Osteoblast (primary cell): ENCODE measurements at regions not wholly inside any gene's neighbourhood (a gene's known extent, or its start where the extent isn't known, plus 50 kb on each side); places are given as distances from the start of the nearest gene placed in this dataset.

ENCODE experiments used
- DNase-seq: peaks from one replicate; pipeline ENCODE4 v3.0.0; 2011; ENCODE audit warnings: low spot score, mixed read lengths; ENCODE audit not compliant: insufficient read length; ENCODE audit errors: missing footprints
- H2AFZ ChIP-seq: 2 replicates; pipeline ENCODE4 v1.6.0; 2011; ENCODE audit warnings: mild to moderate bottlenecking, low read length
- H3K27ac ChIP-seq: 2 replicates; pipeline ENCODE4 v1.5.1; 2011; ENCODE audit warnings: mild to moderate bottlenecking, low read depth, low read length, moderate library complexity
- H3K27me3 ChIP-seq: 2 replicates; pipeline ENCODE4 v1.6.0; 2012; ENCODE audit warnings: mild to moderate bottlenecking, control low read depth, inconsistent platforms, low read length, moderate library complexity; ENCODE audit not compliant: insufficient read depth
- H3K36me3 ChIP-seq: 2 replicates; pipeline ENCODE4 v1.5.1; 2011; ENCODE audit warnings: mild to moderate bottlenecking, low read length, control low read depth, moderate library complexity; ENCODE audit not compliant: insufficient read depth
- H3K4me1 ChIP-seq: 2 replicates; pipeline ENCODE4 v1.5.1; 2011; ENCODE audit warnings: mild to moderate bottlenecking, low read length, control low read depth, moderate library complexity; ENCODE audit not compliant: insufficient read depth
- H3K4me2 ChIP-seq: 2 replicates; pipeline ENCODE4 v1.6.0; 2011; ENCODE audit warnings: mild to moderate bottlenecking, low read length; ENCODE audit not compliant: insufficient read depth
- H3K4me3 ChIP-seq: fragments of 200-600 bp; sonication (generic); 3 replicates; pipeline ENCODE4 v1.5.1; 2012; ENCODE audit warnings: mild to moderate bottlenecking, low read length, inconsistent platforms; ENCODE audit not compliant: insufficient read depth
- H3K79me2 ChIP-seq: 2 replicates; pipeline ENCODE4 v1.6.0; 2012; ENCODE audit warnings: mild to moderate bottlenecking, low read length, control low read depth, inconsistent platforms; ENCODE audit not compliant: insufficient read depth
- H3K9me3 ChIP-seq: 2 replicates; pipeline ENCODE4 v1.5.1; 2011; ENCODE audit warnings: low read depth, low read length, control low read depth
- H4K20me1 ChIP-seq: 2 replicates; pipeline ENCODE4 v1.6.0; 2012; ENCODE audit warnings: mild to moderate bottlenecking, low read length, control low read depth; ENCODE audit not compliant: insufficient read depth
- TF ChIP-seq, protein P1 (sequence below): IDR thresholded peaks from 2 replicates; pipeline ENCODE4 v1.5.1; 2011; ENCODE audit warnings: mild to moderate bottlenecking, low read depth, low read length, moderate library complexity; ENCODE audit errors: extremely low read depth

DNA sequence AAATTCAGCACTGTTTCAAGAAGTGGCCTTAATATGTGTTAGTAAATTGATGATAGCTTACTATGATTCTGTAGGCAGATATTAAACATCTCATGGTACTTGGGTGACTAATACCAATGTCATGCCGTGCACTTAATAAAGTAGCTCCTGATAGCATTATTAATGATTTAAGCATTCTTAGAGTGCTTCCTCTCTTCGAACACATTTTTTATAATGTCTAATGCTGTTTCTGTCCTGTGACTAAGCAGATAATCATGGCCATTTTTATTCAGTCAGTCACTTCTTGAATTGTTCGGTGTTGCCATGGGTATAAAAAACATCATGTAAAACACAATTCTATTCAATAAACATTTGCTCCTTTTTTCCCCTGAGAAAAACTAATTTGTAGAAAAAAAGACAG is 804.6 kb upstream of the ADGRL4 start:
- Histone ChIP-seq H3K4me3 (no peak overlapping the region), H3K79me2 (no peaks in the 10 kb centered on the region), H4K20me1 (no peaks in the 10 kb centered on the region), H3K36me3 (no peaks in the 10 kb centered on the region), H2AFZ (no peak overlapping the region), H3K9me3 (no peaks in the 10 kb centered on the region), H3K27me3 (no peaks in the 10 kb centered on the region), H3K4me2 (no peak overlapping the region), H3K4me1 (no peaks in the 10 kb centered on the region), H3K27ac (no peak overlapping the region)
- TF ChIP-seq, protein P1, sequence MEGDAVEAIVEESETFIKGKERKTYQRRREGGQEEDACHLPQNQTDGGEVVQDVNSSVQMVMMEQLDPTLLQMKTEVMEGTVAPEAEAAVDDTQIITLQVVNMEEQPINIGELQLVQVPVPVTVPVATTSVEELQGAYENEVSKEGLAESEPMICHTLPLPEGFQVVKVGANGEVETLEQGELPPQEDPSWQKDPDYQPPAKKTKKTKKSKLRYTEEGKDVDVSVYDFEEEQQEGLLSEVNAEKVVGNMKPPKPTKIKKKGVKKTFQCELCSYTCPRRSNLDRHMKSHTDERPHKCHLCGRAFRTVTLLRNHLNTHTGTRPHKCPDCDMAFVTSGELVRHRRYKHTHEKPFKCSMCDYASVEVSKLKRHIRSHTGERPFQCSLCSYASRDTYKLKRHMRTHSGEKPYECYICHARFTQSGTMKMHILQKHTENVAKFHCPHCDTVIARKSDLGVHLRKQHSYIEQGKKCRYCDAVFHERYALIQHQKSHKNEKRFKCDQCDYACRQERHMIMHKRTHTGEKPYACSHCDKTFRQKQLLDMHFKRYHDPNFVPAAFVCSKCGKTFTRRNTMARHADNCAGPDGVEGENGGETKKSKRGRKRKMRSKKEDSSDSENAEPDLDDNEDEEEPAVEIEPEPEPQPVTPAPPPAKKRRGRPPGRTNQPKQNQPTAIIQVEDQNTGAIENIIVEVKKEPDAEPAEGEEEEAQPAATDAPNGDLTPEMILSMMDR = no peak
- no peak for DNase-seq

DNA sequence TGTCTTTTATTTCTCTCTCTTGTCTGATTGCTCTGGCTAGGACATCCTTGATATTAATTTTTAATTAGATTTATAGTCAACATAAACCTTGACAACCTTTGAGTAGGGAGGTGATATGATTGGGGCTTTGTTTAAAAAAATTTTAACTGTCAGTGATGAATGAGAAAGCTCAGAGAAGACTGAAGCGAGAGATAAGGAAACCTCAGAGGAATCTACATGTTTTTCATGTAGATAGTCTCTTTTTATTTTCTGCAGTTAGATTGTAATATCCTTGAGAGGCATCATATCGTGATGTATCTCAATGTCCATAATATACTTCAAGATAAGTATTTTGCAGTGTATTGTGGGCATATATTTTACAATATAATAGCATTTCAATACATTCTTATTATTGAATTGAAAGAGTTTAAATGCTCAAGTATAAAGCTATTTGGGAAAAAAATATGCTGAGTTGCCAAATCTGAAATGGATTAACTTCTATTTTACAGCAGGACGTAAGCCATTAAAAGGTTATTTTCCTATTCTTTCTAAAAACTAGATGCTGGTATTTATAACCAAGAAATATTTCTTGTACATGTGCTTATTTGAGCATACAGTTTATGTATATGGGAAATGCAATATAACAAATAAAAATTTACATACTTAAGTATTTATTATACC is 802.4 kb upstream of the ADGRL4 start:
- no peak for DNase-seq
- Histone ChIP-seq H3K4me2 (no peak overlapping the region), H3K27ac (no peak overlapping the region), H3K4me3 (no peak overlapping the region), H4K20me1 (no peaks in the 10 kb centered on the region), H3K36me3 (no peaks in the 10 kb centered on the region), H3K9me3 (no peaks in the 10 kb centered on the region), H3K79me2 (no peaks in the 10 kb centered on the region), H3K27me3 (no peaks in the 10 kb centered on the region), H3K4me1 (no peaks in the 10 kb centered on the region), H2AFZ (no peak overlapping the region)
- TF ChIP-seq, protein P1 = no peak

DNA sequence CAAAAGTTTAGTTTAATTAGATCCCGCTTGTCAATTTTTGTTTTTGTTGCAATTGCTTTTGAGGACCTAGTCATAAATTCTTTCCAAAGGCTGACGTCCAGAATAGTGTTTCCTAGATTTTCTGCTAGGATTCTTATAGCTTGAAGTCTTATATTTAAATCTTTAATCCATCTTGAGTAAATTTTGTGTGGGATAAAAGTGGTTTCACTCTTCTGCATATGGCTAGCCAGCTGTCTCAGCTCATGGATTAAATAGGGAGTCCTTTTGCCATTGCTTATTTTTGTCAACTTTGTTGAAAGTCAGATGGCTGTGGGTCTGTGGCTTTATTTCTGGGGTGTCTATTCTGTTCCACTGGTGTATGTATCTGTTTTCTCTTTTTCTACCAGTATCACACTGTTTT is 801.3 kb upstream of the ADGRL4 start:
- Histone ChIP-seq H3K4me3 (no peak overlapping the region), H4K20me1 (no peaks in the 10 kb centered on the region), H3K36me3 (no peaks in the 10 kb centered on the region), H3K27ac (no peak overlapping the region), H2AFZ (no peak overlapping the region), H3K4me2 (no peak overlapping the region), H3K4me1 (no peaks in the 10 kb centered on the region), H3K9me3 (no peaks in the 10 kb centered on the region), H3K79me2 (no peaks in the 10 kb centered on the region), H3K27me3 (no peaks in the 10 kb centered on the region)
- TF ChIP-seq, protein P1 = no peak
- DNase-seq = no peak

DNA sequence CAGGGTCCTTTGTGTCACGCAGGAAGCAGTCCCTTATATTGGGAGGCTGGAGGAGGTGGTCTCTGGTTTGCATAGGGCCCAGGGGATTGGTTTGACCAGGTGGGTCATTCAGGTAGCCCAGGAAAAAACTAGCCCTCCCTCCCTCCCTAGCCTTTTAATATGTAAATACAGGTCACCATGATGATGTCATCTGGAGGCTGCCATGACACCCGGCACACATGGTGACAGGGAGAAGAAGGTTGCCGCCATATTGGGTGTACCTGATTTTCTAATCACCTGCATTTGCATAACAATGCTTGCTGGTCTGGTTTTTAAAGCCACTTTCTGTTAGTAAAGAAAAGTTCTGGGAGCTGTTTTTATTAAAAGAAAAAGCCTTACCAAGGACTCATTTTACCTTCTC is 791.0 kb upstream of the ADGRL4 start:
- H4K20me1 ChIP-seq = no peaks in the 10 kb centered on the region
- no peaks in the 10 kb centered on the region for H3K9me3 ChIP-seq
- no peak for DNase-seq
- no peaks in the 10 kb centered on the region for H3K27me3 ChIP-seq
- no peak overlapping the region for H3K4me2 ChIP-seq
- no peak overlapping the region for H2AFZ ChIP-seq
- no peaks in the 10 kb centered on the region for H3K4me1 ChIP-seq
- H3K36me3 ChIP-seq = no peaks in the 10 kb centered on the region
- H3K79me2 ChIP-seq = no peaks in the 10 kb centered on the region
- H3K27ac ChIP-seq = no peak overlapping the region
- H3K4me3 ChIP-seq = no peak overlapping the region
- TF ChIP-seq, protein P1 = no peak
